ENCODE measurements at regions not wholly inside any gene's neighbourhood (a gene's known extent, or its start where the extent isn't known, plus 50 kb on each side); places are given as distances from the start of the nearest gene placed in this dataset.
"Not testable (repeated sequence)": the region's sequence is repeated elsewhere in the genome, so short reads cannot be mapped to it uniquely, and the experiment has no call there.

GRCh38 chr13:71214821-71215220 lies 652.2 kb downstream of the DACH1 start:
- no peak for DNase-seq (ENCODE audit: low spot score)

GRCh38 chr13:71214357-71214756 lies 652.6 kb downstream of the DACH1 start:
- no peak for DNase-seq (ENCODE audit: low spot score)

GRCh38 chr13:71213252-71213821 lies 653.7 kb downstream of the DACH1 start:
- no peak for DNase-seq (ENCODE audit: low spot score)

- no peak for DNase-seq (ENCODE audit: low spot score)
Measured at GRCh38 chr13:71210861-71211260, 656.1 kb downstream of the DACH1 start.

- no peak for DNase-seq (ENCODE audit: low spot score)
Measured at GRCh38 chr13:71209217-71209616, 657.8 kb downstream of the DACH1 start.

GRCh38 chr13:71184583-71184982 lies 682.4 kb downstream of the DACH1 start:
- not testable (repeated sequence) for DNase-seq (ENCODE audit: low spot score)

GRCh38 chr13:71183352-71183751 lies 683.7 kb downstream of the DACH1 start:
- not testable (repeated sequence) for DNase-seq (ENCODE audit: low spot score)

- no peak for DNase-seq (ENCODE audit: low spot score)
Measured at GRCh38 chr13:71171740-71172139, 695.3 kb downstream of the DACH1 start.

- peak; percentile 28 for DNase-seq (ENCODE audit: low spot score)
Measured at GRCh38 chr13:71169180-71169579, 697.8 kb downstream of the DACH1 start.

- DNase-seq (ENCODE audit: low spot score), result no peak
Measured at GRCh38 chr13:71156550-71156949, 710.5 kb downstream of the DACH1 start.

- DNase-seq (ENCODE audit: low spot score), result no peak
Measured at GRCh38 chr13:71149498-71150363, 717.3 kb downstream of the DACH1 start.

GRCh38 chr13:71149046-71149445 lies 718.0 kb downstream of the DACH1 start:
- DNase-seq (ENCODE audit: low spot score), result no peak

- no peak for DNase-seq (ENCODE audit: low spot score)
Measured at GRCh38 chr13:71148396-71148795, 718.6 kb downstream of the DACH1 start.

GRCh38 chr13:71144883-71145282 lies 722.1 kb downstream of the DACH1 start:
- no peak for DNase-seq (ENCODE audit: low spot score)

- DNase-seq (ENCODE audit: low spot score), result no peak
Measured at GRCh38 chr13:71137101-71137500, 729.9 kb downstream of the DACH1 start.

GRCh38 chr13:71124230-71124629 lies 742.8 kb downstream of the DACH1 start:
- no peak for DNase-seq (ENCODE audit: low spot score)

GRCh38 chr13:71118779-71119364 lies 748.1 kb downstream of the DACH1 start:
- no peak for DNase-seq (ENCODE audit: low spot score)

GRCh38 chr13:71117920-71118319 lies 749.1 kb downstream of the DACH1 start:
- no peak for DNase-seq (ENCODE audit: low spot score)

GRCh38 chr13:71115301-71115700 lies 751.7 kb downstream of the DACH1 start:
- DNase-seq (ENCODE audit: low spot score), result no peak

- DNase-seq (ENCODE audit: low spot score), result no peak
Measured at GRCh38 chr13:71096421-71096820, 770.6 kb downstream of the DACH1 start.

- DNase-seq (ENCODE audit: low spot score), result no peak
Measured at GRCh38 chr13:71090990-71091389, 776.0 kb downstream of the DACH1 start.

- no peak for DNase-seq (ENCODE audit: low spot score)
Measured at GRCh38 chr13:71089056-71089455, 777.9 kb downstream of the DACH1 start.

- DNase-seq (ENCODE audit: low spot score), result no peak
Measured at GRCh38 chr13:71087432-71087831, 779.6 kb downstream of the DACH1 start.
